ENCODE measurements at regions not wholly inside any gene's neighbourhood (a gene's known extent, or its start where the extent isn't known, plus 50 kb on each side); places are given as distances from the start of the nearest gene placed in this dataset.

DNA sequence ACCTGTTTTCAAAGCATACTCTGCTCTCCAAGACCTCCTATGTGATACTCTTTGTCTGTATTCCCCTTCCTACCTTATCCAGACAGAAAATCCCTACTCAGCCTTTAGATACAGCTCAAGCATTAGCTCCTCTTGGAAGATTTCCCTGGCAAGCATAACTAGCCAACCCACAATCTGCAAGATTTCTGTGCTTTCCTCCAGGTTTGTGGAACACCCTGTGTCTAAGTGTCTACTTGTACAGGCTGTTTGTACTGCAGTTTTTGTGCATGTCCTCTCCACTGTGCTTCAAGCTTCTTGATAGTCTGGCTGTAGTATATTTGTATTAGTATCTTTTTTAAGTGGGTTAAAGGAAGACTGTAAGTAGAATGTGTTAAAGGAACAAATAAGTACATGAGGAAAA, 203.7 kb downstream of the RFC3 start:
- H3K27ac ChIP-seq (ENCODE audit: low read length in 2 of 2) = no peak overlapping the region
- no peaks in the 10 kb centered on the region for H3K4me1 ChIP-seq (ENCODE audit: control insufficient read depth in 2 of 2, insufficient read depth in 2 of 2, low read length in 2 of 2)
- CTCF ChIA-PET = no interaction called here

DNA sequence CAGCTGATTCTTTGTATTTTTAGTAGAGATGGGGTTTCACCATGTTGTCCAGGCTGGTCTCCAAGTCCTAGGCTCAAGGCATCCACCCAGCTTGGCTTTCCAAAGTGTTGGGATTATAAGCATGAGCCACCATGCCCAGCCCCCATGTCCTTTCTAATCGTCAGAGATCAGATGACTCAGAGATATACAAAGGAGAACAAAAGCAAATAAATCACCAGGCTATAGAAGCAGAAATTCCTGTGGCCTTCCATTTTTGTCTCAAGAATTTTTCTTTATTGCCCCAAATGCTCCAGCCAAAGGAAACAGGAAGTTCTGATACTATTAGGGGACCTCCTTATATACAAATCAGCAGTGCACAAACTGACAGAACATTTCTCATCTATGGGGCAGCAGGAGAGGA, 207.8 kb downstream of the RFC3 start:
- Histone ChIP-seq H2AFZ (ENCODE audit: insufficient read depth, low read depth, low read length, poor library complexity, severe bottlenecking) (no peak overlapping the region), H3K27ac (ENCODE audit: low read length in 2 of 2) (no peak overlapping the region), H3K9ac (ENCODE audit: low read length) (no peak overlapping the region), H3K4me3 (ENCODE audit: control extremely low read depth in 1 of 5, extremely low read depth in 1 of 5, insufficient read depth in 1 of 5, low read depth in 2 of 5, low read length in 4 of 5) (no peak overlapping the region), H3K4me2 (replicated peaks; ENCODE audit: low read depth, low read length, poor library complexity, severe bottlenecking) (no peak overlapping the region), H3K9me3 (ENCODE audit: control extremely low read depth in 1 of 3, control insufficient read depth in 2 of 3, insufficient read depth in 1 of 3, low read length in 2 of 3) (peaks cover 0 to 8% (median 5%) of the 10 kb centered on the region in 3 donors), H3K79me2 (ENCODE audit: control insufficient read depth, insufficient read depth, low read length) (no peaks in the 10 kb centered on the region), H3K27me3 (replicated peaks in 1 of 4; ENCODE audit: control extremely low read depth in 1 of 4, control insufficient read depth in 3 of 4, insufficient read depth in 4 of 4, low read length in 3 of 4) (no peaks in the 10 kb centered on the region), H3K36me3 (replicated peaks in 1 of 2; ENCODE audit: control extremely low read depth in 1 of 2, control insufficient read depth in 1 of 2, extremely low read depth in 1 of 2, insufficient read depth in 2 of 2, low read length in 1 of 2) (no peaks in the 10 kb centered on the region), H4K20me1 (ENCODE audit: control insufficient read depth, insufficient read depth, low read length, poor library complexity, severe bottlenecking) (no peaks in the 10 kb centered on the region), H3K4me1 (ENCODE audit: control insufficient read depth in 2 of 2, insufficient read depth in 2 of 2, low read length in 2 of 2) (no peaks in the 10 kb centered on the region)
- POLR2A ChIA-PET = no interaction called here
- no peak for DNase-seq
- 20% methylated on average over 1 of the region's 1 CpG for WGBS (ENCODE audit: insufficient coverage)
- intact Hi-C loops (cut with micrococcal nuclease) = no loop called here
- peaks cover 4% of the 10 kb centered on the region for H3K27me3 Mint-ChIP-seq
- CTCF ChIA-PET = no interaction called here
- no peak for TF ChIP-seq EZH2 (IDR thresholded peaks at IDR 0.05; ENCODE audit: borderline replicate concordance, insufficient read depth, low read depth, low read length, poor library complexity, severe bottlenecking)
- TF ChIP-seq, protein P1, sequence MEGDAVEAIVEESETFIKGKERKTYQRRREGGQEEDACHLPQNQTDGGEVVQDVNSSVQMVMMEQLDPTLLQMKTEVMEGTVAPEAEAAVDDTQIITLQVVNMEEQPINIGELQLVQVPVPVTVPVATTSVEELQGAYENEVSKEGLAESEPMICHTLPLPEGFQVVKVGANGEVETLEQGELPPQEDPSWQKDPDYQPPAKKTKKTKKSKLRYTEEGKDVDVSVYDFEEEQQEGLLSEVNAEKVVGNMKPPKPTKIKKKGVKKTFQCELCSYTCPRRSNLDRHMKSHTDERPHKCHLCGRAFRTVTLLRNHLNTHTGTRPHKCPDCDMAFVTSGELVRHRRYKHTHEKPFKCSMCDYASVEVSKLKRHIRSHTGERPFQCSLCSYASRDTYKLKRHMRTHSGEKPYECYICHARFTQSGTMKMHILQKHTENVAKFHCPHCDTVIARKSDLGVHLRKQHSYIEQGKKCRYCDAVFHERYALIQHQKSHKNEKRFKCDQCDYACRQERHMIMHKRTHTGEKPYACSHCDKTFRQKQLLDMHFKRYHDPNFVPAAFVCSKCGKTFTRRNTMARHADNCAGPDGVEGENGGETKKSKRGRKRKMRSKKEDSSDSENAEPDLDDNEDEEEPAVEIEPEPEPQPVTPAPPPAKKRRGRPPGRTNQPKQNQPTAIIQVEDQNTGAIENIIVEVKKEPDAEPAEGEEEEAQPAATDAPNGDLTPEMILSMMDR (IDR thresholded peaks at IDR 0.05) = no peak
- H3K4me1 Mint-ChIP-seq = no peaks in the 10 kb centered on the region
- H3K4me3 Mint-ChIP-seq = no peak overlapping the region
- H3K27ac Mint-ChIP-seq = no peak overlapping the region
- ATAC-seq (ENCODE audit: low read depth) = no peak
- peaks cover 16% of the 10 kb centered on the region for H3K9me3 Mint-ChIP-seq (ENCODE audit: insufficient read depth)

More for the DNA sequence above, 203.7 kb downstream of the RFC3 start:
- H3K27ac Mint-ChIP-seq = no peak overlapping the region
- Histone ChIP-seq H2AFZ (ENCODE audit: insufficient read depth, low read depth, low read length, poor library complexity, severe bottlenecking) (no peak overlapping the region), H3K4me3 (ENCODE audit: control extremely low read depth in 1 of 5, extremely low read depth in 1 of 5, insufficient read depth in 1 of 5, low read depth in 2 of 5, low read length in 4 of 5) (no peak overlapping the region), H3K79me2 (ENCODE audit: control insufficient read depth, insufficient read depth, low read length) (no peaks in the 10 kb centered on the region), H3K4me2 (replicated peaks; ENCODE audit: low read depth, low read length, poor library complexity, severe bottlenecking) (no peak overlapping the region), H3K9me3 (ENCODE audit: control extremely low read depth in 1 of 3, control insufficient read depth in 2 of 3, insufficient read depth in 1 of 3, low read length in 2 of 3) (peaks cover 3 to 6% (median 5%) of the 10 kb centered on the region in 3 donors), H4K20me1 (ENCODE audit: control insufficient read depth, insufficient read depth, low read length, poor library complexity, severe bottlenecking) (no peaks in the 10 kb centered on the region), H3K9ac (ENCODE audit: low read length) (no peak overlapping the region), H3K27me3 (replicated peaks in 1 of 4; ENCODE audit: control extremely low read depth in 1 of 4, control insufficient read depth in 3 of 4, insufficient read depth in 4 of 4, low read length in 3 of 4) (no peaks in the 10 kb centered on the region), H3K36me3 (replicated peaks in 1 of 2; ENCODE audit: control extremely low read depth in 1 of 2, control insufficient read depth in 1 of 2, extremely low read depth in 1 of 2, insufficient read depth in 2 of 2, low read length in 1 of 2) (no peaks in the 10 kb centered on the region)
- POLR2A ChIA-PET = no interaction called here
- TF ChIP-seq, protein P1 (IDR thresholded peaks at IDR 0.05) = no peak
- TF ChIP-seq EZH2 (IDR thresholded peaks at IDR 0.05; ENCODE audit: borderline replicate concordance, insufficient read depth, low read depth, low read length, poor library complexity, severe bottlenecking) = no peak
- no peaks in the 10 kb centered on the region for H3K4me1 Mint-ChIP-seq
- H3K9me3 Mint-ChIP-seq (ENCODE audit: insufficient read depth) = peaks cover 11% of the 10 kb centered on the region
- no peak overlapping the region for H3K4me3 Mint-ChIP-seq
- DNase-seq (no peak), ATAC-seq (ENCODE audit: low read depth) (no peak)
- peaks cover 6% of the 10 kb centered on the region for H3K27me3 Mint-ChIP-seq
- intact Hi-C loops (cut with micrococcal nuclease) = no loop called here
